HG02763 (cell line): ENCODE measurements at regions not wholly inside any gene's neighbourhood (a gene's known extent, or its start where the extent isn't known, plus 50 kb on each side); places are given as distances from the start of the nearest gene placed in this dataset.
"Not testable (repeated sequence)": the region's sequence is repeated elsewhere in the genome, so short reads cannot be mapped to it uniquely, and the experiment has no call there.

Source experiments
- ATAC-seq: cut with Tn5 transposase; IDR thresholded peaks from one replicate; pipeline ENCODE4 v1.9.1; 2021; ENCODE audit warnings: mild to moderate bottlenecking, moderate library complexity; ENCODE audit not compliant: unreplicated experiment

GRCh38 chr7:152504367-152504766 lies 68.6 kb upstream of the KMT2C start:
- ATAC-seq, result no peak

GRCh38 chr7:152502813-152503790 lies 67.3 kb upstream of the KMT2C start:
- ATAC-seq, result no peak

GRCh38 chr7:152501506-152501905 lies 65.7 kb upstream of the KMT2C start:
- ATAC-seq, result no peak

- not testable (repeated sequence) for ATAC-seq
Observed at GRCh38 chr7:152499969-152500368, 64.2 kb upstream of the KMT2C start.

- no peak for ATAC-seq
Observed at GRCh38 chr7:152495867-152496266, 60.1 kb upstream of the KMT2C start.

DNA sequence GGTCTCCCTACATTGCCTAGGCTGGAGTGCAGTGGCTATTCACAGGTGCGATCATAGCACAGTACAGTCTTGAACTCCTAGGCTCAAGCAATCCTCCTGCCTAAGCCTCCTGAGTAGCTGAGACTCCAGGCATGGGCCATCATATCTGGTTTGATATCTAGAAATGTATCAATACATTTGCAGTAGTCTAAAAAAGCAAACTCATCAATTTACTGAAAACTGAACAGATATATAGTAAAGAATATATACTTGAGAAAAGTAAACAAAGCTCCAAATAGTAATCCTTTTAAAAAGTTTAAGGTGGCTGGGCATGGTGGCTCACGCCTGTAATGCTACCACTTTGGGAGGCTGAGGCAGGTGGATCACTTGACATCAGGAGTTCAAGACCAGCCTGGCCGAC lies 57.1 kb upstream of the KMT2C start:
- no peak for ATAC-seq

GRCh38 chr7:152489044-152489443 lies 53.2 kb upstream of the KMT2C start:
- ATAC-seq, result no peak

- no peak for ATAC-seq
Observed at GRCh38 chr7:152486968-152487367, 51.2 kb upstream of the KMT2C start.

DNA sequence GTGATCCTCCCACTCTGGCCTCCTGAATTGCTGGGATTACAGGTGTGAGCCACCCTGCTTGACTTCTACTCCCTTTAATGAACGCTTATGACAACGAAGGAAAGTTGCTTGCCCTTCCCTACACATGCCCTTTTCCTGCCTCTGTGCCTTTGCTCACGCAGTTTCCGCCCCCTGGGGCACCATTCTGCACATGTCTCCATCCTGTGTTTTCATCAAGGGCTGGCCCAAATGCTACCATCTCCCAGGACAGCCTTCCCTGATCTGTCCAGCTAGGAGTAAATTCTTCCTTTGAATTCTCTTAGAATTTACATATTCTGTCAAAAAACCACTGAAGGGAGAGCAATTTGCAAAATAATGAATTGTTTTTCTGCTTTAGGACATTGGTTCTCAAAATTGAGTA lies 50.0 kb upstream of the KMT2C start:
- no peak for ATAC-seq
